GM19452 (cell line): ENCODE measurements at regions not wholly inside any gene's neighbourhood (a gene's known extent, or its start where the extent isn't known, plus 50 kb on each side); places are given as distances from the start of the nearest gene placed in this dataset.
A peak's percentile ranks its signal among the peaks of the same experiment; 100 is the strongest.
"Not testable (repeated sequence)": the region's sequence is repeated elsewhere in the genome, so short reads cannot be mapped to it uniquely, and the experiment has no call there.

ENCODE experiments used
- ATAC-seq: cut with Tn5 transposase; IDR thresholded peaks from one replicate; pipeline ENCODE4 v1.9.1; 2021; ENCODE audit not compliant: unreplicated experiment

DNA sequence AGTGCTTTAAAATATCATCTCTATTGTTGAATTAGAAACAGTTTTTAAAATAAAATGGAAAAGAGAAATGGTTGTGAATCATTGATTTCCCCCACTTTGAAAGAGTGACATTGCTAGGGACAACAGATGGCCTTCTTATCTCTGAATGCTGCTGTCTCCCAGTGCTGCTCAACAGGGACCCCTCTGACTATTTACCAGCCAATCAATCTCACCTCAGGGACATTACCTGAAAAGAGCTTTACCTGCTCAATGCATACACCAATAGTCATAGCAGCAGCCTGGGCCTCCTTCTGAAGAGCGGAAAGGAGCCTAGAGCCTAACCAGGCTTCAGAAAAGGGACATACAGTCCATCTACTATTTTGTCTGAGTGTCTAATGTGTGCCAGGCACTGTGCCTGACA lies 162.8 kb downstream of the CGGBP1 start:
- no peak for ATAC-seq

DNA sequence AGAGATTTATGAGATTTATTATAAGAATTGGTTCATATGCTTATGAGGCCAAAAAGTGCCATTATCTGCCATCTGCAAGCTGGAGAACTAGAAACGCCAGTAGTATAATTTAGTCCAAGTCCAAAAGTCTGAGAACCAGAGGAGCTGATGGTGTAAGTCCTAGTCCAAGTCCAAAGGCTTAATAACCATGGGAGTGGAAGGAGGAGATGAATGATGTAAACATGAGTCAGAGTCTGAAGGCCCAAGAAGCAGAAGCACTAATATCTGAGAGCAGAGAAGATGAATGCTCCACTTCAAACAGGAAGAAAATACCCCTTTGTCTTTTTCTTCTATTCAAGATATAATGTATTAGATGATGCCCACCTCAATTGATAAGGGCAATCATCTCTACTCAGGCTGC lies 185.7 kb downstream of the CGGBP1 start:
- ATAC-seq = no peak

DNA sequence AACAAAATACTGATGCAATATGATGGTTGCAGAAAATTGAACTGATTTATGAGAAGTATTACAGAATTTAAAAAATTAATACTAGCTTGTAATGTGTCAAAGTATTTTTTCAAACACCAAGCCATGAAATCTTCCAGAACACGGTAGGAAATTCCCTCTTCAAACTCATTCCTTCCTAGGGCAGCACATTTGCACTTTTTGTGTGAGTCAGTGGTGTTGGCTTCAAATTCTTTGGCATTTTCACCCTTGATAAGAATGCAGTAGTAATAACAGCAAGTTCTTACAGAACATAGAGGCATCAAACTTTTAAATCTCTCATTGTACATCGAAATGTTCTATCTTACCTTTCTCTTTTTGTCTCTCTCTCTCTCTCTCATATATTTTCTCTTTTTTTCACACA lies 191.8 kb downstream of the CGGBP1 start:
- ATAC-seq = no peak

DNA sequence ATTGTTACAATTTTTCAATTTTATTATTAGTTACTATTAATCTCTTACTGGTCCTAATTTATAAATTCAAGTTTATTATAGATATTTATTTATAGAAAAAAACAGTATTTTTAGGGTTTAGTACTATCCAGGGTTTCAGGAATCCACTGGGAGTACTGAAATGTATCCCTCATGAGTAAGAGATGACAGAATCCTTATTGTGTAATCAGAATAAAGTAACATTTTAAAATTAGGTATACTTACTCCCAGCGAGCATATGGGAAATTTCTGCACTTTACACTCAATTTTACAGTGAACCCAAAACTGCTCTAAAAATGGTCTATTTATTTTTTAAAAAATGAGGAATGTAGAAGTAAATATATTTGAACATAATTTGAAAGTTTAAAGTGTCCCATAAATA lies 202.7 kb downstream of the CGGBP1 start:
- no peak for ATAC-seq

DNA sequence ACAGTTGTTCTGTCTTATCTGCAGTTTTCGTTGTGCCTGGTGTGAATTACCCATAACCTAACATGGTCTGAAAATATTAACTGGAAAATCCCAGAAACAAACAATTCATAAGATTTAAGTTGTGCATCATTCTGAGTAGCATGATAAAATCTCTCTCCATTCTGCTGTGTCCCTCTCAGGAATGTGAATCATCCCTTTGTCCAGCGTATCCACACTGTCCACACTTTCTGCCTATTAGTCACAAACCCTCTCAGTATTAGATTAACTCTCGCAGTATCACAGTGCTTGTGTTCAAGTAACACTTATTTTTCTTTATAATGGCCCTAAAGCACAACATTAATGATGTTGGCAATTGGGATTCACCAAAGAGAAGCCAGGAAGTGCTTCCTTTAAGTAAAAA lies 203.2 kb downstream of the CGGBP1 start:
- ATAC-seq = no peak

DNA sequence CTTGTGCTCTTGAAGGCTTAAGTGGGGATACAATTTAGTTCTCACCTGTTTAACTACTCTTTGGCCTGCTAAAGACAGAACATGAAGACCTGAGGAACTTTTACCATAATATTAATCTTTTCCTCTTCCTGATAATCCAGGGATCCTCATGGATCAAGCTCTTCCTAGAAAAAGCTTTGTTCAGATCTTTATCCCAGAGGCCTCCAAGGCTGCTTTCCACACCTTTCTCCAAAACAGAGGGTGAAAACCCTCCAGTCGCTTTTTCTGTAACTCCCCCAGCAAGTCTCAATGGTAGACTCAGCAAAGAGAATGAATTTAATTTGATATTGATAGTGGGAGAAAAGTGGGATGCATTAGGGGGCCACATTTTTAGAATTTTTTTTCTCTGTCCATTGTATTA lies 203.6 kb downstream of the CGGBP1 start:
- ATAC-seq = no peak

DNA sequence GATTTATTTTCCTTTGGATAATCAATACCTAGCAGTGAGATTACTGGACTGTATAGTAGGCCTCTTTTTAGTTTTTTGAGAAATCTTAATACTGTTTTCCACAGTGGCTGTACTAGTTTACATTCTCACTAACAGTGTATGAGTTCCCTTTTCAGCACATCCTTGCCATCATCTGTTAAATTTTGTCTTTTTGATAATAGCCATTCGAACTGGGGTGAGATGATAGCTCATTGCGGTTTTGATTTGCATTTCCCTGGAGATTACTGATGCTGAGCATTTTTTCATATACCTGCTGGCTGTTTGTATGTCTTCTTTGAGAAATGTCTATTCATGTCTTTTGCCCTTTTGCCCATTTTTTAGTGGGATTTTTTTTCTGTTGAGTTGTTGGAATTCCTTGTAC lies 210.8 kb downstream of the CGGBP1 start:
- ATAC-seq = no peak

DNA sequence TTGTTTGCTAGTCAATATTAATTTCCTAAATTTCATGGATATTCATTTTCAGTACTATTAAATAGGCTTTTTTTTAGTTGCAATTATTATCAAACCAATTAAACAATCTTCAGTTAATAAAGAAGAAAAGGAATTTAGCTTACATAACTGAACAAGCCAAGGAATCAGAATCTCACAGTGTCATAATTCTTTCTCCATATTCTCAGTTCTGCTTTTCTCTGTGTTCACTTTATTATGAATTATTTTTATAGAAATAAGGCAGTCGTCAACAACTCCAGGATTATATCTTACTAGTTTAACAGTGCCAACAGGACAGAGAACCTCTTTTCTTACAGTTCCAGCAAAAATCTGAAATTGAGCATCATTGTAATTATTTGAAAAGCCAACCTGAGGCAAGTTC lies 221.7 kb downstream of the CGGBP1 start:
- no peak for ATAC-seq

DNA sequence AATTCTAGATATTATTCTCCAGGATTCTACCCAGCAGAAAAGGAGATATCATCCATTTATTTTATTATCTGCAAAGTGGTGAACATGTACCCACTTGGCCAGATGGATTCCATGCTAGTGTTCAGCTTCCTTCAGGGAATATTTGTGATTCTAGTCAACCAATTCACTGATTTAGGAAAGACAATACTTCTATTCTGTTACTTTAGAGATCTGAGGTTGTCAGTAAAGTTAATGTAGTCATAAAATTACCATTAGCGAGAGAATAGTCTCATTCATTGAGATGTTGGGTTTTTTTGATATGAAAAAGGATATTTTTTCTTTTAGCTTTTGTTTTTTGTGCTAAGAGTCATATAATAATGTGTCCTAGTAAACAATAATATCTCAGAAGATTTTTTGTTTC lies 222.8 kb downstream of the CGGBP1 start:
- no peak for ATAC-seq

DNA sequence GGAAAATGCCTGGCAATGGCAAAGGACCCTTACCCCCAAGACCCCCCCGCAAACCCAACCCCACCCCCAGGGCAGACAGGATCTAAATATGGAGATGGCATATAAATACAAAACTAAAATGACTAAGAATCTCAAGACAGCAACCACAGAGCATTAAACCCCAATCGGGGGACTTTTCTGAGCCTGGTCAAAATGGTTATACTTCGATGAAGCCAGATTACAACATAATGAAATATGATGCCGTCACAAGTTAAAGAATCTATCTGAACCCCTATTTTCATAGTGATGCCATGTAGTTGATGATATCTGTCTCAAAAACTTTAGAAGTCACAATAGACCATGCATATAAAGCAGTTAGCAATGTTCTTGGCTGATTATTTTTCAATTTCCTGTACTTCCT lies 223.6 kb downstream of the CGGBP1 start:
- ATAC-seq = no peak

DNA sequence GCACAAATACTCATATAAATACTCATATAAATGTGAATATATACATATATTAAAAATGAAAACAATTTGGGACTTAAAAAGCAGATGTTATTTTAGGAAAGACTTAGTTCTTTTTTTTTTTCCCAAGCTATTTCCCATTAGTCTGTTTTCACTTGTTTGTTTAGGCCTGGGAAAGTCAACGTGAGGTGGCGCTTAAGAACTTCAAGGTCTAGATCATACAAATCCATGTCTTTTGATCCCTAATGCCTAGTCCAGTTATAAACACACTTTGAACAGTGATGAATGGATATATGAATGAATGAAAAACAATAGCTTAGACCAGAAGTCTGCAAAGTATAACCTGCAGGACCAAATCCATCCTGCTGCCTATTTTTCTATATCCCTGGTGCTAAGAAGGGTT lies 224.5 kb downstream of the CGGBP1 start:
- no peak for ATAC-seq

DNA sequence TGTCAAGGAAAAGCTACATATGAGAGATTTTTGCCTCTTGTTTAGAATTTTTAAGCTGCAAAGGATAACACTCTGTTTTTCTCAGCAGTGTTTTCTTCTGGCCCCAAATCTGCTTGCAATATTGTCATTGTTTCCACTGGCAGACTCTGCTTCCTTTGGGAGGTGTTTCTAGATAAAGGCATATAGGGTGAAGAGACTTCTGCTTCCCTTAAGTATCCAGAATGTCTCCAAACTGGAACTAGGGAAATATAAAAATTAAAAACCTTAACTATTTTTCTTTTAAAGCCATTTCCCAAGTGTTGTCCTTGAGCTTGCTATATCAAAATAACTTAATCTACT lies 225.8 kb downstream of the CGGBP1 start:
- no peak for ATAC-seq

DNA sequence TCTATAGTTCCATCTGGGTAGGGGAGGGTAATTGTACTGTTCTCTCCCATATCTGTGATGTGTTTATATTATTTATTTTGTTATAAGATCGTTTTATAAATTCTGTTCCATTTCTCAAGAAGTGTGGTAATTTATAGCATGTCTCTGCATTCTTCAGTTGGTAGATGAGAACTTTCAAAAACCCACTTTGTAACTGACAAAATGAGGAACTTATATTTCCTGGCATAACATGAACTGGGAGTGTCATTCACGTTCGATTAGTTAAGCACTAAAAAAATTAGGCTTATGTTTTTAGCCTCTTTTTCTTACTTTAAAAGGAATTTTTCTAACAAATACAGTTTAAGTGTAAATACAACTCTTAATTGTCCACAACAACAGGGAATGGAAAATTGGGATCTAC lies 230.8 kb downstream of the CGGBP1 start:
- ATAC-seq = no peak

DNA sequence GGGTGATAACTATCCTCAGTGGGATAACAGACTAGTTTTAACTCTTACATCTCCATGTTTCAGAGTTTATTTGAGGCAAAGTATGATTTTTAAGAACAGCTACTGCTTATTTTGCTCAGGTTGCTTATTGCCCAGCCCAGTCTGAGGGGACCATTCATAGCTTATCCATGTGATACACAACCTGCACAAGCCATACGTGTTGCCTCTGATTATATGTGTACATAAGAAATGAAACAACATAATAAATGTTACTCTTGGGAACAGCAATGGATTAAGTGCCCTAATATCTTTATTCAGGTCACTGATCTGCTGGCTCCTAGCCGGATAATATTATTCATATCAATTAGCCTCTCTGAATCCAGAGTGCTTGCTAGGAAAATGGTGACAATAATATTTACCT lies 236.2 kb downstream of the CGGBP1 start:
- no peak for ATAC-seq

DNA sequence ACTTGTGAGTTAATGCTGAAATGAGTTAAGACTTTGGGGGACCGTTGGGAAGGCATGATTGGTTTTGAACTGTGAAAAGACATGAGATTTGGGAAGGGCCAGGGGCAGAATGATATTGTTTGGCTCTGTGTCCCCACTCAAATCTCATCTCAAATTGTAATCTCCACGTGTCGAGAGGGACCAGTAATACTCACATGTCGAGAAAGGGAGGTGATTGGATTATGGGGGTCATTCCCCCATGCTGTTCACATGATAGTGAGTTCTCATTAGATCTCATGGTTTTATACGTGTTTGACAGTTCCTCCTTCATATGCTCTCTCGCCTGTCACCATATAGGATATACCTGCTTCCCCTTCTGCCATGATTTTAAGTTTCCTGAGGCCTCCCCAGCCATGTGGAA lies 245.3 kb downstream of the CGGBP1 start:
- not testable (repeated sequence) for ATAC-seq

DNA sequence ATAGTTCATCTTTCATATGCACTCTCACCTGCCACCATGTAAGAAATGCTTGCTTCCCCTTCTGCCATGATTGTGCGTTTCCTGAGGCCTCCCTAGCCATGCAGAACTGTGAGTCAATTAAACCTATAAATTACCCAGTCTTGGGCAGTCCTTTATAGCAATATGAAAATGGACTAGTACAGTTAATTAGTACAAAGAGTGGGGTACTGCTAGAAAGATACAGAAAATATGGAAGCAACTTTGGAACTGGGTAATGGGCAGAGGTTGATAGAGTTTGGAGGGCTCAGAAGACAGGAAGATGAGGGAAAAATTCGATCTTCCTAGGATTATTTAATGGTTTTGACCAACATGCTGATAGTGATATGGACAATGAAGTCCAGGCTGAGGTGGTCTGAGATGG lies 246.9 kb downstream of the CGGBP1 start:
- ATAC-seq = no peak

DNA sequence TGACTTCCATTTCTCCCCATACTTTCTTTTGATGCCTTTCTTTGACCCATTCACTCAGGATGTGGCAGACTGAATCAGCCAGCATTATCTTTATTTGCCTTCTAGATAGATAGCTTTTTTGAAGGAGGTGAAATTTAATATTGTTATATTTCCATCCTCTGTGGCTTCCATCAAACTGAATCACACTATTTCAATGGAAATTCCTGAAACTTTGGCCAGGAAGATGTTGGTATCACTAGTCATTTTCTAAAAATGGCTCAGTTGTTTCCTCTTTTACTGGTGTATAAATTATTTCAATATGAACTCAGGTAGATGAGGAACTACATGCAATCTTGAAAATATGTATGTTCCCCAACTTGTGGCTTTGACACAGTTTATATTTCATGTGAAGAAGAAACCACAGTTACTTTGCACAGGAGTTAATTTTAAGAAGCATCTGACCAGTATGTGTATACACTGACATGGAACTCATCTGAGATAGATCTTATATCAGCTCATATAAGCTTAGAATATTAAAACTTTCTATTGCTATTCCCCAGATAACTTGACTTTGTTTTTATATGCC lies 248.3 kb downstream of the CGGBP1 start:
- no peak for ATAC-seq

DNA sequence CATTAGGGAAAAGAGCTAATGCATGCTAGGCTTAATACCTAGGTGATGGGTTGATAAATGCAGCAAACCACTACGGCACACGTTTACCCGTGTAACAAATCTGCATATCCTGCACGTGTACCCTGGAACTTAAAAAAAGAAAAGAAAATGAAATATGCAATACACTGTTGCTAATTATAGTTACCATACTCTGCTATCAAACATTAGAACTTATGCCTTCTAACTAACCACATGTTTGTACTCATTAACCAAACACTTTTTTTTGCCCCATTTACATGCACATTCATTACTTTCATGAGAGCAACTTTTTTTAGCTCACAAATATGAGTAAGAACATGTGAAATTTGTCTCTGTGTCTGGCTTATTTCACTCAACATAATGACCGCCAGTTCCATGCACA lies 253.1 kb downstream of the CGGBP1 start:
- ATAC-seq = peak; percentile 96

DNA sequence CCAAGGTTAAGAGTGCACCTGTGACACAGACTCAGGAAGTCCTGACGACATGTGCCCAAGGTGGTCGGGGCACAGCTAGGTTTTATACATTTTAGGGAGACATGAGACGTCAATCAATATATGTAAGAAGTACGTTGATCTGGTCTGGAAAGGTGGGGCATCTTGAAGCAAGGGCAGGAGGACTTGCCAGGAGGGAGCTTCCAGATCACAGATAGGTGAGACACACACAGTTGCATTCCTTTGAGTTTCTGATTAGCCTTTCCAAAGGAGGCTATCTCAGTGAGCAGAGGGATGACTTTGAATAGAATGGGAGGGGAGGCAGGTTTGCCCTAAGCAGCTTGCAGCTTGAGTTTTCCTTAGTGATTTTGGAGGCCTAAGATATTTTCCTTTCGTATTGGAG lies 257.4 kb downstream of the CGGBP1 start:
- no peak for ATAC-seq

DNA sequence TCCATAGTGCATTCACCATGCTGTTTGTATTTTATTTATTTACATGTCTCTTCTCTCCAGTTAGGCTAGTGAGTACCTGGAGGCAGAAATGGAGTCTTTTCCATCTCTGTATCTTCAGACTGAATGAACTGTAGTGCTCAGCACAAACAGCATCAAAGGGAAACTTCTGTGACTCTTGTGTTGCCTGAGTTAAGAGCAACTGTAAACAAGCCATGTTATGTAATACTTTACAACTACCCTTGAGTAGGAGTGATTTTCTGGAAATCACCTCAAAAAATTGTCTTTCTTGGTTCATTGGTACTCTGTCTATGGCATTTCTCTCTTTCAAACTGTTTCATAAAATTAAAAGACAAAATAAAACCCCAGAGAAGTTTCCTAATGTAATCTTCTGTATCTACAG lies 258.3 kb downstream of the CGGBP1 start:
- no peak for ATAC-seq

DNA sequence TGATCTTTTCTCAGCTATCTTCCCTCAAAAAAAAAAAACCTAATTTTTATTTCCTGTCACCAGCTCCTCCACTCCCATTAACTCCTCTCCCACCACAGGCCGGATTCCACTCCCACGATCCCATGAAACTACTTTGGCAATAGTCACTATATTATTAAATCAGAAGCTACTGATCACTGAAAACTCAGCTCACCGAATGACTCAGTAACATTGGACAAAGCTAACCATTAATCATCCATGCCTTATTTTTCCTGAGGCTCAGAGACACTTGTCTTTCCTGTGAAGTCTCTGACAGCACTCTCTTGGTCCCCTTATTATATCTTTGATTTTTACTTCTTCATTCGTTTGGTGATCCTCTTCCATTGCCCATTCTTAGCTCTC lies 260.2 kb downstream of the CGGBP1 start:
- no peak for ATAC-seq

DNA sequence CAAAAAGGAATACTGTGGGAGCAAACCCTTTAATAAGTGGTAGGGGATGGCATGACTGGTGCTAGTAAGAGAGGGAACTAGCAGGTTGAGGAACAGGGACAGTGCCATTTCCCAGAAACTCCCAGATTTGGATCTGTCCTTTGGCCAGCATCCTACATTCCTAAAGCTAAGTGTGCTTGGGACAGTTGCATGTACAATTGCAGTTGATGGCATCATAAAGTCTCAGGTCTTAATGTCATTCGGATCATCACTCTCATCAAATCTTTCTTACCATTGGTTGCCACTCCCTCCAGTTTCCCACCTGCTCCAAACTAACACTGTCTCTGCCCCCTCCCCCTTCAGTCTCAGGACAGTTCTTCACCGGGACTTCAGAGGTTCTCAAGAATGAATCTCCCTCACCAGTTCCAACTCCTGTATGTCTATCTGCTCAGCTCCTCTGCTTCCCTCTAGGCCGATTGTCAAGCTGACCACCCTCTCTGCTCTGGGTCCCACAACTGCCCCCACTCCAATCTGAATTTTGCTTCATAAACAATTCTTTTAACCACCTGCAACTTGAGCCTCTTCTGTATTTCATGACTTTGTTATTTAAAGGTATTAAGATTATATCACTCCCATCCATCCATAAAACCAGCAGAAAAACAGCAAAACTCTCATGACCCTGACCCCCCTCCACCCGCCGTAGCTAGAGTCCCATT lies 260.8 kb downstream of the CGGBP1 start:
- no peak for ATAC-seq

DNA sequence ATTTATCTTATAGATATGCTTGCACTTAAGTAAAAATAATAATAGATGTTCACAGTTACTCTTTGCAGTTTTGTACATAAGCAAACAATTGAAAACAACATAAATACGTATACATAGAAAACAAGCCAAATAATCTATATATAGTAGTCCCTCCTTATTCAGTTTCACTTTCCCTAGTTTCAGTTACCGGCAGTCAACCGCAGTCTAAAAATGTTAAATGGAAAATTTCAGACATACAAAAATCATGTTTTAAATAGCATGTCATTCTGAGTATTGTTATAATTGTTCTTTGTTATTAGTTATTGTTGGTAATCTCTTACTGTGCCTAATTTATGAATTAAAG lies 262.0 kb downstream of the CGGBP1 start:
- no peak for ATAC-seq
